ENCODE measurements at regions not wholly inside any gene's neighbourhood (a gene's known extent, or its start where the extent isn't known, plus 50 kb on each side); places are given as distances from the start of the nearest gene placed in this dataset.

DNA sequence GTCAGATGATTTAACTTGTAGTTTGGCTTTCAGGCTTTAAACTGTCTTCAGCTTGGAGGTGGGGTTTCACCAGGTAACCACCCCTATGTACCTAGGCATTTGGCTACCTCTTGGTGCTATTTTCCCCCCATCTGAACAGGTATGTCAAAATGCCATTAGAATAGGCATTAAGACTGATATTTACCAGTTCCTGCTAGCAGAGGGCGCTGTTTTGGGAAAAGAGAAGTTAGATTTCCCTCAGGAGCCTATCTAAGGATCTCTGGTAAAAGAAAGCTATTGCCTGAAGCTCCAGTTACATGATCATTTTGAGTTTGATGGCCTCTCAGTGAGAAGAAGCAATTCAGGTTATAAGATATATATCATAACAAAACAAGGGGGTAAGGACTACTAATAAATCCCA, 879.1 kb downstream of the SH3BGRL start:
- TF ChIP-seq CTCF (conservative IDR thresholded peaks at IDR 0.05) = peak; percentile 43; the same call in 2 of the 3 replicates
- H3K4ac ChIP-seq (ENCODE audit: low read depth, low read length) = no peak overlapping the region
- H3K23me2 ChIP-seq (ENCODE audit: insufficient read length, low read depth, low read length, poor library complexity, severe bottlenecking) = no peaks in the 10 kb centered on the region
- no peaks in the 10 kb centered on the region for H3K4me1 ChIP-seq (ENCODE audit: insufficient read depth, low read length)
- no peaks in the 10 kb centered on the region for H3K4me1 Mint-ChIP-seq
- H3K14ac ChIP-seq (ENCODE audit: insufficient read depth, low read length) = no peak overlapping the region
- no peak overlapping the region for H3K4me3 Mint-ChIP-seq
- no peak overlapping the region for H2AK5ac ChIP-seq (ENCODE audit: insufficient read length, low read length)
- H3K9me3 Mint-ChIP-seq = peaks cover 79 to 82% of the 10 kb centered on the region in 2 experiments
- H2AFZ ChIP-seq (ENCODE audit: low read length) = no peak overlapping the region
- H3K27me3 ChIP-seq (ENCODE audit: insufficient read depth, low read length) = no peaks in the 10 kb centered on the region
- no peak overlapping the region for H3K27ac Mint-ChIP-seq
- H4K20me1 ChIP-seq (ENCODE audit: control insufficient read depth, insufficient read depth, insufficient read length) = no peaks in the 10 kb centered on the region
- peaks cover 8 to 17% (median 14%) of the 10 kb centered on the region in 3 experiments for H3K36me3 Mint-ChIP-seq (ENCODE audit: insufficient read depth in 1 of 3, low read depth in 3 of 3)
- H3K79me2 ChIP-seq (ENCODE audit: insufficient read depth, low read length) = no peaks in the 10 kb centered on the region
- no peak overlapping the region for H4K5ac ChIP-seq (ENCODE audit: insufficient read length, low read depth, low read length)
- no peak overlapping the region for H3K56ac ChIP-seq (ENCODE audit: insufficient read length, low read depth, low read length)
- no peak overlapping the region for H2BK120ac ChIP-seq (ENCODE audit: low read depth, low read length, poor library complexity, severe bottlenecking)
- no peak for DNase-seq
- no CpG with 5 or more reads among the region's 1 CpG for WGBS (ENCODE audit: extremely low coverage, insufficient read length, low lambda C conversion rate)
- H3T11ph ChIP-seq (ENCODE audit: low read length) = no peak overlapping the region
- no peak overlapping the region for H4K91ac ChIP-seq (ENCODE audit: insufficient read length, low read depth, low read length)
- no peak overlapping the region for H3K9ac ChIP-seq (ENCODE audit: extremely low read depth, insufficient read length, low read length)
- no peak overlapping the region for H3K27ac ChIP-seq (ENCODE audit: insufficient read length, low read depth, low read length)
- no peak overlapping the region for H2BK20ac ChIP-seq (ENCODE audit: low read depth, low read length, poor library complexity, severe bottlenecking)
- no peaks in the 10 kb centered on the region for H3K79me1 ChIP-seq (ENCODE audit: insufficient read depth, low read depth, low read length, poor library complexity, severe bottlenecking)
- H3K9me3 ChIP-seq (ENCODE audit: control insufficient read depth, low read depth, low read length) = peaks cover 56% of the 10 kb centered on the region
- H2BK5ac ChIP-seq (ENCODE audit: insufficient read length, low read length) = no peak overlapping the region
- H4K8ac ChIP-seq (replicated peaks; ENCODE audit: insufficient read length, low read depth, low read length) = no peak overlapping the region
- H3K23ac ChIP-seq (ENCODE audit: insufficient read length, low read depth, low read length) = no peak overlapping the region
- no peak overlapping the region for H3K18ac ChIP-seq (ENCODE audit: insufficient read length, low read depth, low read length)
- H3K4me2 ChIP-seq (ENCODE audit: insufficient read depth, insufficient read length, low read length) = no peak overlapping the region
- no peak overlapping the region for H2BK12ac ChIP-seq (ENCODE audit: insufficient read length, low read depth, low read length)
- no peak overlapping the region for H2BK15ac ChIP-seq (ENCODE audit: low read depth, low read length)
- peaks cover 1% of the 10 kb centered on the region; the same call in 1 of the 2 replicates for H3K27me3 Mint-ChIP-seq (ENCODE audit: low read depth)

Measured in H9 (cell line).